GM21381 (cell line): ENCODE measurements at regions not wholly inside any gene's neighbourhood (a gene's known extent, or its start where the extent isn't known, plus 50 kb on each side); places are given as distances from the start of the nearest gene placed in this dataset.
"Not testable (repeated sequence)": the region's sequence is repeated elsewhere in the genome, so short reads cannot be mapped to it uniquely, and the experiment has no call there.

Experiments used
- ATAC-seq: cut with Tn5 transposase; IDR thresholded peaks from one replicate; pipeline ENCODE4 v1.9.1; 2021; ENCODE audit warnings: mild to moderate bottlenecking, moderate library complexity; ENCODE audit not compliant: unreplicated experiment

DNA sequence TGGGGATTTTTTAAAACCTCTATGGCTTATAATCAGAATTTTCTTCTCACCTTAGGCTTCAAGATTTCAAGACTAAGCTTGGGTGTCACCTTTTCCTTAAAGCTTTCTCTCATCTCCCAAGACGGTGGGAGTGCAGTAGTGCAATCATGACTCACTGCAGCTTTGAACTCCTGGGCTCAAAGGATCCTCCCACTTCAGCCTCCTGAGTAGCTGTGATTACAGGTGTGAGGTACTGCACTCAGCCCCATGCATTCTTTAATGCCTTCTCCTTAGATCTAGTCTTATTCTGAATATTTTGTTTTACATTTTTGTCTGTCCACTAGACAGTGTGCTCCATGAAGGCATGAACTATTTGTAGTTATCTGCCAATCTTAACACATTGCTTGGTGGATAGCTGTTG is 55.7 kb upstream of the FAT3 start:
- ATAC-seq = no peak

DNA sequence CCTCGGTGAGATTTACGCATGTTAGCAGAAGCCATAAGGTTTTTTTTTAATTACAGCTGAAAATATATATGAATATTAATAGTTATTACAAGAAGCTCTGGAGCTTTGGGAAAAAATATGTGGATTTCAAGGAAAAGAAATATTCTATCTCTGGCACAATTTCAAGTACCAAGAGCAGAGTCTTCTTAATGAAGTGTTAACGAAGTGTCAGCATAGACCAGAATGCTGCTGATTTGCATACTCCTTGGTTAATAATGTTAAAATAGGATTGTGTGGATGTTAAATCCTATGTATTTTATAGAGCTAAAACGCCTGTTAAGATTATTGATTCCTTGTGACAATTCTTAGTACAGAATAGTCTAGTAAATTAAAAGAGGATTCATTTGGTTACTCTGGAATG is 57.0 kb upstream of the FAT3 start:
- no peak for ATAC-seq

DNA sequence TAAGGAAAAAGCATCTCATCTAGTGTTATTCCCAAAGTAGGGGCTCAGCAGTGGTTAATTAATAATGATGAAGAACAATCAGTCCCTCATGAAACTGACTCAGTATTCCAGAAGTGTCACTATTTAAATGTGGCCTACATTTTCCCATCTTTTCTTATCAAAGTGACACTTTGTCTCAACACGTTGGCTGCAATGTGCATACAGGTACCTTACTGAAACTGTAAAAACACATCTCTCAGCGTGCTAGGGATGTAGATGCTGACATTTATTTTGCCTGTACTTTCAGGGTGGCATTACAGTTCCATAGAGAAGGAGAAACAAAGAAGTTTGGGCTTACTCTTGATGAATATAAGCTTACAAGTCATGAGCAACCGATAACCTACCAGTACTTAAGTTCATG is 58.3 kb upstream of the FAT3 start:
- no peak for ATAC-seq

DNA sequence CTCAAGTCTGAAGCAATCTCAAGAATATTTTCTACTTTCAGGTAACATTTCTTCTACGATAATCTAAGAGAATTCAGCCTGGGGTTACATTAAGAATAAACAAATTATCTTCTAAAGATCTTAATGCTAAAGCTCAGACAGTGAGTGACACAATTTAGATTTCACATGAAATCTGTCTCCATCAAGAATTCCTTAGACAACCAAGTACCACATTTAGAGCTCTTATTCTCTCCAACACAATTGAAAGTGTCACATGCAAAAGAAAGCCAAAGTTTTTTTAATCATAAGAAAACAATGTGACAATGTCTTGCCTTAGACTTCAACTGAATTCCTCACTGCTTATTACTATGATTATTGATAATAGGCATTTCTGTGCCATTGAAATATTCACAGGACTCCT is 60.7 kb upstream of the FAT3 start:
- ATAC-seq = no peak

DNA sequence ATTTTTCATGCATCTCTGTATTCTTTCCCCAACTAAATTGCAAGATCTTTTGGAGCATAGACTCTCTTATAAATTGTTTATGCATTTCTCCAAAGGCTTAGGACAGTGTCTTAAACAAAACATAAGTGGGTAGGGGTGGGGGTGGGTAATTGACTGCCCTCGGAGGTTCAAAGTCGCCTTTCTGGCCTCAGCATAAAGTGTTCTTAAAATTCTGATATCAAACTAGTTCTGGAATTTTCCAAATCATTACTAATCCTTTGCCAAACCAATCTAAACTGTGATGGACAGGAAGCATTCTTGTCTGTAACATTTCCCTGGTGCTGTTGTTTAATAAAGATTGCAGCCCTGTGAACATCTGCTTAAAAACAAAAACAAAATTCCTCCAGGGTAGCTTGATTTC is 61.8 kb upstream of the FAT3 start:
- ATAC-seq = no peak

DNA sequence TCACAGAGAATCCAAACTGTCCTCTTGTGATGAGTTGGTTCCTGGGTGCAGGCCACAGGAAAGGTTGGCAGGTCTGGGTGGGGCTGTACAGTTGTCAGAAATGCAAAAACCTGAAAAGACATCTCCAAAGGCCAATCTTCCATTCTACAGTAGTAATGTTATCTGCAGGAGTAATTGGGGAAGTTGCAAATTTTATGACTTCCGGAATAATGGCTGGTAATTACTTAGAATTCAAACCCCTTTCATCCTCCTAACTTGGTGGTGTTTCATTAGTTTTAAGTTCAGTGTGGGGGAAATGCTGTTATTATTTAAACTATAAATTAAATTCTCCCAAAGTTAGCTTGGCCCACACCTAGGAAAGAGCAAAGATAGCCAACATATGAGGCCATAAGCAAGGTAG is 64.7 kb upstream of the FAT3 start:
- no peak for ATAC-seq

DNA sequence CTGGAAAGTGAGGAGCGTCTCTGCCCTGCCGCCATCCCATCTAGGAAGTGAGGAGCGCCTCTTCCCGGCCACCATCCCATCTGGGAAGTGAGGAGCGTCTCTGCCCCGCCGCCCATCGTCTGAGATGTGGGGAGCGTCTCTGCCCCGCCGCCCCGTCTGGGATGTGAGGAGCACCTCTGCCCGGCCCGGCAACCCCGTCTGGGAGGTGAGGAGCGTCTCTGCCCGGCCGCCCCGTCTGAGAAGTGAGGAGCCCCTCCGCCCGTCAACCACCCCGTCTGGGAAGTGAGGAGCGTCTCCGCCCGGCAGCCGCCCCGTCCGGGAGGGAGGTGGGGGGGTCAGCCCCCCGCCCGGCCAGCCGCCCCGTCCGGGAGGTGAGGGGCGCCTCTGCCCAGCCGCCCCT is 67.2 kb upstream of the FAT3 start:
- not testable (repeated sequence) for ATAC-seq

DNA sequence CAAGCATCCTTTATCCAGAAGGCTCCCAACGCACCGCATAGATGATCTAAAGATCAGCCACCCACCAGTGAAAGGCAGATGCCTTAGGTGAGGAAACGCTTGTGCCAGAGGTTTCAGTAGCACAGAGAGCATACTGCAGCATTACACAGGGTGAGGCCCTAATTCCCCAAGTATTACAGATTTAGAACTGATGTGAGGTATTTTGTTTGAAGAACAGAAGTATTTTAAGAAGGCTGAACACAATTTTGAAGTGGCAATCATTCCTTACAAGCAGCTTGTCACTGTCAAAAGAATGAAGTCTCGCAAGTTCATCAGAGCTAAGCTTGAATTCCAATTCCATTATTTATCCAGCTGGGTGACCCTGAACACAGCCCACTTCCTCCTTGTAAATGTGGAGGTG is 70.0 kb upstream of the FAT3 start:
- no peak for ATAC-seq

DNA sequence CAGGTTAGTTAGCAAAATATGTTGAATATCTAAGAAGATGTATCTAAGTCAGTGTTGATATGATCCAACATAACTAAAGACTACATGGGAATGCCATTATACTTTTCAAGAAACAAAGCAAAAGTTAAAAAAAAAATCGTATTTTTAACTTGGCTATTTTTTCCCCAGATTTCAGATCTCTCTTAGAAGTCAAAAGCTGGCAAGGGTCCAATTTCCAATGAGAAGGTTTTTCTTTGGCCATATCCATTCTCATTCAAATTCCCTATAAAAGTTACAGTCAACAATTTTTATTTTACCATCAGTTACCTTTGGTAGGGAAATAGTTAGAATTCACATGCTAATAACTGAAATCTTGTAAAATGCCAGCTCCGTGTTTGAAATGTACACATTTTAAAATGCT is 70.5 kb upstream of the FAT3 start:
- no peak for ATAC-seq

DNA sequence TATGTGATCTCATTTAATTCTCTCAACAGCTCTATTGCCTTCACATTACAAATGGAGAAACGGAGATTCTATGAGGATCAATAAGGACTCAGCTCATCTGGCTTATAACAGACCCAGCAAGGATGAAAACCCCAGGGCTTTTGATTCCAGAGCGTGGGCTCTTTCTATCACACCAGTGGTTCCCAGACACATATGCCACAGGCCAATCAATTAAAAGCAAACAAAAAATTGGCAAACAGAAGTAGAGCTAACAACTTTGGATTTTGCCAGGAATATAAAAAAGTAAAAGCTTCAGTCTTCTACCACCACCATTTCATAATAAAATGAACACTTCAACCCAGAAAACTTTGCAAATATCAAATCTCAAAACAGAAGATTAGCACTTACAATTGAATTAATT is 71.1 kb upstream of the FAT3 start:
- ATAC-seq = no peak

DNA sequence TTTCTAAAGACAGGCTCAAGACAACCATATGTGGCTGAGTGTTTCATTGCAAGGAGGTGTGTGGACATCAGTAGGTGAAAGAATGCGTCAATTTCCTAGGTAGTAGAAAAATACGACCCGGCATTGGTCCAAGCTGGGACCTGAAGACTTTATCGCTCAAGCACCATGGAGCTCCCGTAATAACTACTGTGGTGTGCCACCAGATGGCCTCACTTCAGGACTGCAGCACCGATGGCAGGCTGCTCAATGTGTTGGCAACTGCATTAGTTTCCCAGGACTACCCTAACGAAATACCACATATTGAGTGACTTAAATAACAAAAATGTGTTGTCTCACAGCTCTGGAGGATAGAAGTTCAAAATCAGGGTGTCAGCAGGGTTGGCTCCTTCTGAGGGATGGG is 72.4 kb upstream of the FAT3 start:
- no peak for ATAC-seq

DNA sequence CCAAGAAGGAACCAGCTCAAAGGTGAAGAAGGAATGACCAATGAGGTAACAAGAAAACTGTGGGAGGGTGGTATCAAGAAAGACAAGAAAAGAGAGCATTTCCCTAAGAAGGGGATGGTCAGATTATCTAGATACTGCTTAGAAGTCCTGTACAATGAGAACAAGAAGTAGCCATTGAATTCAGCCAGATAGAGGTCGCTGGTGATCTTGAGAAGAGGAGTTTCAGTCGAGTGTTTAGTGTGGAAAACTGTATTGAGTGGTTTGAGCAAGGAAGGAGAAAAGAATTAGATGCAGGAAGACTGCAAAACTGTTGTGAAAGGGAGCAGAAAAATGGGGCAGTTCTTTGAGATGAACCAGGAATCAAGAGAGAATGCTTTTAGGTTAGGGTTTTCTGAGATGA is 74.6 kb upstream of the FAT3 start:
- ATAC-seq = no peak

DNA sequence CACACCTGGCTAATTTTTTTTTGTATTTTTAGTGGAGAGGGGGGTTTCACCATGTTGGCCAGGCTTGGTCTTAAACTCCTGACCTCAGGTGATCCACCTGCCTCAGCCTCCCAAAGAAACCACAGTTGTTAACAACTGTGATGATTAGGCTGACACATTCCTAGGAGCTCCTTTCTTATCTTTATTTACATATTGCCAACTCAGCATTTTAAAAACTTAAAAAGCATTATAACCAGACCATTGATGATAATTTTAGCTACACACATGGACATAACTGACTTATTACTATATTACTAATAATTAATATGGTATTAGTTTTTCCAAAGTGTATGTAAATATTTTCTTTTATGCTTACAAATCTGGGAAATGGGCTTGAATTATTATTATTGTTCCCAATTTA is 82.9 kb upstream of the FAT3 start:
- ATAC-seq = no peak

DNA sequence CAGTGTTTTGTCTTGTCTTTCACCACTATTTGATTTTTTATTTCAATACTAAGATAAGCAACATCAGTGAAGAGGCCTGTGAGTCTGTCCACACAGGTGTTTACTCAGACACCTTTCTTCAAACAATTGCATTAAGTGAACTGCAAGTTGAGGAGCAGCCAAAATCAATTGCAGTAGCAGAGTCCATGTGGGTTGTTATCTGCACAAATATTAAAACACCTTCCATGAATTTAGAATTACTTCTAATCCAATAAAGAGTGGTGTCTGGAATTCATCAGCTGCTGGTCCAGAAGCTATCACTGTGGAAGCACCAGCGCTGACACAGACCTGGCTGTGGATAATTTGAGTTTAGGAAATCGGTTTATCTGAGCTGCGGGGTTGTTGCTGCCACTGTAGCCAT is 83.5 kb upstream of the FAT3 start:
- ATAC-seq = no peak

DNA sequence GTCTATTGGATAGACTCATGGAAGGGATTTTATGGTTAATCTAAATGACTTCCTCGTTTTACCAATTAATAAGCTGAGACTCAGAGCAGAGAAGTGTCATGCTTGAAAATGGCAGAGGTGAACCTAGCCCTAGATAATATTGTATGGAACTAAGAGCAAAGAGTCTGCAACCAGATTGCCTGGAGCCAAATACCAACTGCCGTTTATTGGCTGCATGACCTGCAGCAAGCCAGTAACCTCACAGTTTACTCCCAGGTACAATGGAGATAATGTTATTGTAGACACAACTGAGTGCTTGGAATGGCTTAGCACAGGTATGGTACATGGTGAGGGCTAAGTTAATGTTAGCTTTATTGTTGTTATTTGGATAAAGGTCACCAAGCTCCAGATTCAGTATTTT is 84.6 kb upstream of the FAT3 start:
- ATAC-seq = no peak

DNA sequence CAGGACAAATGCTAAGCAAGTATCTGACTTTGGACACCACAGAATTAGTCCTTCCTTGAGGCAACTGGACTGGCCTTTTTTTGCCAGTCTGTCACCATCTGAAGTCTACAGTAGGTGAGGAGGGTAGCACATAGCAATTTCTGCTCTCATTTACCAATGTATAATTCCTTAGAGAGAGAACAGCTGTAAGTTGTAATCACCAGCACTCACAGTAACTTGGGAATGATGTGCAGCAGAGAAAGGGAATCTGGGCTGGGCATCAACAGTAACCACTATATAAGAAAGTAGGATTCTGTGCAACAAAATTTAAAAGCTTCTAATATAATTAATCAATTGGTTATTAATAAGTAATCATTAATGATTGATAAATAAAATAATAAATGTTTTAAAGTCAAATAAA is 86.3 kb upstream of the FAT3 start:
- ATAC-seq = no peak

DNA sequence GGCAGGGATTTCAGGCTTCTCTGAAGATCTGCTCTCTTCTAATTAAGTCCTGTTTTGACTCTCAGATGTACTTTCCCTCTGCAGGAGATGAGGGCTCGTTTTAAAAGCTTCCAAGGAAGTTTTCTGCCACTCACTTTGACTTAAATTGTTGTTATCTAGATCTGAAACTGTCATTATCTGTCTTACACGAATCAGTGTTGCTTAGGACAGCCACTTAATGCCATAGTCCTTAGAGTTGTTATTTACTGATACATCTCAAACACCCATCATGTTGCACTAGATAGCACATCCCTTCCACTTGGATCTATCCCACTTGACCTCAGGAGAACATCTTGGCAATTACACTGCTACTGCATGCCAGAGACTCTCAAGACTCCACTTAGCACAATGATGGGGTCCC is 86.9 kb upstream of the FAT3 start:
- ATAC-seq = no peak

DNA sequence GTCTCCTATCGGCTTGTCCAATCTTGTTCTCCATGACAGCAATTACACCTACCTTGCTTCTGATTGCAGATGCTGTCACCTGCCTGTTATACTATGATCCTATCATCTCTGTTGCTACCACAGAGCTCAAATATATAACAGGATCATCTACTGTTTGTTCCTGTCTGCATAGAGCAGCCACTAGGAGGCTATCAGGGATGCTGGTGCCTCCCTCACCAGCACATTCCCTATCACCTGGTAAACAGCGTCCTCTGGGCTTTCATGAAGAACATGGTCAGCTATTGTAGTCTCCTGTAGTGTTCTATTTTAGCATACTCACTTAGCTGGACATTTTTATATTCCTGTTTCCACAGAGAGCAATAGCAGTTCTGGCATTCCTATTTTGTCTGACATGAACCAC is 87.8 kb upstream of the FAT3 start:
- no peak for ATAC-seq

DNA sequence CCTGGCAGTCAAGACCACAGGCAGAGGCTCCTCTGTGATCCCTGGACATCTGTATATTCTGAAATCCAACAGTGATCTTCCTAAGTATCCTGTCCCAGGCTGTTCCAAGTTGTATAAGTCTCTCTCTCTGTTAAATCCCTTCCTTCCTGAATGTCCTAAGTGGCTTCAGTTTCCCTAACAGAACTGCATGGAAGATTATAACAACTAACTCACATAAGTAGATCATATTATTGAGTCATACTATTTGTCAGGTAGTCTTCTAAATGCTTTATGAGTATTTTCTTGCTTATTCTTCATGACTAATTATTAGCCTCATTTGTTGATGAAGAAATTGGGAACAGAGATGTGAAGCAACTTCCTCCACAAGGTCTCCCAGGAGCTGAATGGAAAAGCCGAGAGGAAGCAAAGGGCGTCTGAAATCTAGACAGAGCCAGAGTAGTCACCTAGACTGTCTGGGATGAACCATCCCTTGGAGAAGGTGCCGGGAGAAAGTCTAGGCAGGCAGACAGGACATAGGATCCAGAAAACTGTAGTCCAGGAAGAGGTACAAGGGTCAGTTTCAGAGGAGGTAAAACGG is 93.2 kb upstream of the FAT3 start:
- ATAC-seq = no peak

DNA sequence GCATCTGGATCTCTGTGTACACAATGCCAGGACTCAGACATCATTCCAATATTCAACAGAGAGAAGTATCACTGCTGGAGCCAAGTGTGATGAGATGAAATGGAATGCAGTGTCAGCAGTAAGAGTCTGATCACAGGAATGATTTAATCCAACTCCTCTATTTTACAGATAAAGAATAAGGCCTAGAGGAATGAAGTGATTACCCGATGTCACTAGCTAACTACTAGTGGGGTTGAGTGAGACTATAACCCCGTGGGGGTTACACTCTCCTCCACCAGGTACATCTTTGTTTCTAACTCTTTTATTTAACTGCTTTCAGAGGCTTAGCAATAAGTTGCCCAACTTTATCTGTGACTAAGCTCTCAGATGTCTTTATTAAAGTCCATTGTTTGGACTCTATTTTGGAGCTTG is 94.2 kb upstream of the FAT3 start:
- no peak for ATAC-seq

DNA sequence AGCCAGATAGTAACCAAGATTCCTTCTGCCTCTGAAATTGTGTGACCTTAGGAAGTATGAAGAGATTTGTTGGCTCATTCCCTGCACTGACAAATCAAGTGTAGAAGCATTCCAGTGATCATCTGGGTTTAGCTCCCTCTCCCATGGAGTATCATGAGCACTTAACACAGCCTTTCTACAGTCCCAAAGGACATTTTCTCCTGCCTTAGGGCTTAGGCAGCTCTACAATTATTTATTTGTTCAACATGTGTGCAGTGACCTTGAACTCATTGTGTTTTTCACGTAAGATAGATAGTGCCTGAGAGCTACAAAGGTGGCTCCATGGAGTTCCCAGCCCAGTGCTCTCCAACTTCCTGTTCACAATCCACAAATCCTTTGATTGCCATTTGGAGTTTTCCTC is 94.8 kb upstream of the FAT3 start:
- ATAC-seq = no peak

DNA sequence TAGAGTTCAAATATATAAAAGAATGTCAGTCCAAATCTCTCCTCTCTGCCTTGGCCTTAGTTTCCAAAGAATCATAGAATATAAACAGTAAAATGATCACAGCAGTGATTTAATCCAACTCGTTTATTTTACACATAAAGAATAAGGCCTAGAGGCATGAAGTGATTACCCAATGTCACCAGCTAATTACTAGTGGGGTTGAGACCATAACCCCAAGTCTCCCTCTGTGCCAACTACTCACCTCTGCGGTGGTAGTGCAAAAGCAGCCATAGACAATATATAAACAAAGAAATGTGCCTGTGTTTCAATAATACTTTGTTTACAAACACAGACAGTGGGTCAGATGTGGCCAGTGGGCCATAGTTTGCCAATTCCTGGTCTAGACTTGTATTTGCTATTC is 96.6 kb upstream of the FAT3 start:
- ATAC-seq = no peak

DNA sequence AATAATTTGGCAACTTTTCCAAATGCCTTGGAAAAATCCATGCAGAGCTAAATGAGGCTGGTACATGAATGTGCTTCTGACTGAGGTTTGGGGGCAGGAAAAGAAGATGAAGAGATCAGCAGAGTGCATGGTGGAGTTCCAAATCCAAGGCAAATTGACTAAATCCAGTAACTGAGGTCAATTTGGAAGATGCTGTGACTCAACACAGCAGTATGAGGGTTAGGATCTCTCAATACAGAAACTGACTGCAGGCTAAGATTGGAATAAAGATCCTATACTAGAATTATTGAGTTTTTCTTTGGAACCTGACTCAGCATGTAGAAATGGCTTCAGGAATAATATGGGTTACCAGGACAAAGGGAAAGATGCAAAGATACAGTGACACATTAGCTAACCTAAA is 99.3 kb upstream of the FAT3 start:
- ATAC-seq = no peak

DNA sequence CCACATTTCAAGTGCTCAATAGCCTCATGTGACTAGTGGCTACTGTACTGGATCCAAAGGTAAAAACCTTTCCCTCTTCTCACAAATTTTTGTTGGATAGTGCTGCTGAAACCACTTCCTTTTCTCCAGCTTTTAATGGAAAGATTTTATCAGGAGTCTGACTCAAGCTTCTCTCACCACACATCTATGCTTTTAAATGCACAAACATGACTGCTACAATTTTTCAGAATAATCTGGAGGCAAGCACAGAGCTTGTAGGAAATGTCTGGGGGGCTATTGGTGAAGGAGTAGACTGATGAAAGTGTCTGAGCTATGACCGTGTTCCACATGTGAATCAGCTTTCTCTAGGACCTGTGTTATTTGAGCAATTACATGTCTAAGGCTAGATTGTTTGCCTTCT is 101.1 kb upstream of the FAT3 start:
- no peak for ATAC-seq
